WTC11 (cell line): ENCODE measurements at regions not wholly inside any gene's neighbourhood (a gene's known extent, or its start where the extent isn't known, plus 50 kb on each side); places are given as distances from the start of the nearest gene placed in this dataset.

ENCODE experiments used
- ATAC-seq: fragments of 200-7000 bp; cut with Tn5 transposase; 2 replicates; pipeline ENCODE4 v1.10.0; 2021; ENCODE audit warnings: mild to moderate bottlenecking, moderate library complexity
- CTCF ChIA-PET: fragments of 300-600 bp; sonication (Branson Sonifier 250); formaldehyde crosslinking; loops from one replicate; lab custom pipeline; 2021; ENCODE audit warnings: antibody characterized with exemption; lab: Charles Lee
- POLR2A ChIA-PET: fragments of 350-600 bp; sonication (Branson Sonifier 250); formaldehyde crosslinking; loops from one replicate; lab custom pipeline; 2021; ENCODE audit warnings: antibody characterized with exemption; lab: Charles Lee
- DNase-seq: peaks from one replicate; pipeline ENCODE4 v3.0.0; 2021; ENCODE audit warnings: low spot score
- H3K27ac Mint-ChIP-seq: 2 replicates; pipeline ENCODE4 v1.8.0; 2021; ENCODE audit warnings: mixed read lengths
- H3K27me3 Mint-ChIP-seq: 2 replicates; pipeline ENCODE4 v1.8.0; 2021; ENCODE audit warnings: low read depth, mild to moderate bottlenecking, moderate library complexity, mixed read lengths
- H3K36me3 Mint-ChIP-seq: 2 replicates; pipeline ENCODE4 v1.8.0; 2021; ENCODE audit warnings: mixed read lengths
- H3K4me1 Mint-ChIP-seq: 2 replicates; pipeline ENCODE4 v1.8.0; 2022; ENCODE audit warnings: mixed read lengths
- H3K4me3 Mint-ChIP-seq: 2 replicates; pipeline ENCODE4 v1.8.0; 2021; ENCODE audit warnings: mild to moderate bottlenecking, moderate library complexity, mixed read lengths
- H3K9me3 Mint-ChIP-seq: 2 replicates; pipeline ENCODE4 v1.8.0; 2021; ENCODE audit warnings: mixed read lengths
- AR ChIP-seq: fragments of 250-450 bp; sonication (Bioruptor Pico); IDR thresholded peaks from 2 replicates; pipeline ENCODE4 v1.9.0; 2021; ENCODE audit warnings: mild to moderate bottlenecking
- ATF1 ChIP-seq: sonication (generic); formaldehyde crosslinking; IDR thresholded peaks from 2 replicates; pipeline ENCODE4 v1.8.1; 2023; ENCODE audit warnings: mild to moderate bottlenecking, moderate library complexity, missing genetic modification reagents
- ATF3 ChIP-seq: sonication (generic); formaldehyde crosslinking; conservative IDR thresholded peaks from 2 replicates; pipeline ENCODE4 v1.8.1; 2022; ENCODE audit warnings: mild to moderate bottlenecking, missing genetic modification reagents
- CREM ChIP-seq: sonication (generic); formaldehyde crosslinking; IDR thresholded peaks from 2 replicates; pipeline ENCODE4 v1.8.1; 2022; ENCODE audit warnings: mild to moderate bottlenecking, missing genetic modification reagents, moderate library complexity
- ESRRA ChIP-seq: sonication (generic); formaldehyde crosslinking; IDR thresholded peaks from 2 replicates; pipeline ENCODE4 v1.8.1; 2022; ENCODE audit warnings: mild to moderate bottlenecking, missing genetic modification reagents, borderline replicate concordance
- FOXP1 ChIP-seq: sonication (generic); formaldehyde crosslinking; IDR thresholded peaks from 2 replicates; pipeline ENCODE4 v1.8.0; 2022; ENCODE audit warnings: missing genetic modification reagents, mild to moderate bottlenecking, moderate library complexity, borderline replicate concordance
- FOXP4 ChIP-seq: sonication (generic); formaldehyde crosslinking; IDR thresholded peaks from 2 replicates; pipeline ENCODE4 v1.8.0; 2022; ENCODE audit warnings: mild to moderate bottlenecking, missing genetic modification reagents
- HMGA2 ChIP-seq: fragments of 250-450 bp; sonication (Bioruptor Pico); IDR thresholded peaks from 2 replicates; pipeline ENCODE4 v1.4.0; 2021; ENCODE audit warnings: mild to moderate bottlenecking, moderate library complexity
- IRF2 ChIP-seq: sonication (generic); formaldehyde crosslinking; IDR thresholded peaks from 2 replicates; pipeline ENCODE4 v1.8.0; 2022; ENCODE audit warnings: low read depth, missing genetic modification reagents, borderline replicate concordance
- MAX ChIP-seq: sonication (generic); formaldehyde crosslinking; IDR thresholded peaks from 2 replicates; pipeline ENCODE4 v1.8.0; 2022; ENCODE audit warnings: mild to moderate bottlenecking, missing genetic modification reagents
- MYBL2 ChIP-seq: sonication (generic); formaldehyde crosslinking; IDR thresholded peaks from 2 replicates; pipeline ENCODE4 v1.8.1; 2023; ENCODE audit warnings: mild to moderate bottlenecking, moderate library complexity, missing genetic modification reagents
- NFATC4 ChIP-seq: fragments of 250-450 bp; sonication (Bioruptor Pico); IDR thresholded peaks from 2 replicates; pipeline ENCODE4 v1.9.0; 2021; ENCODE audit warnings: mild to moderate bottlenecking
- NR1H2 ChIP-seq: sonication (generic); formaldehyde crosslinking; IDR thresholded peaks from 2 replicates; pipeline ENCODE4 v1.9.0; 2021; ENCODE audit warnings: mild to moderate bottlenecking, moderate library complexity, missing genetic modification reagents
- OVOL2 ChIP-seq: fragments of 250-450 bp; sonication (Bioruptor Pico); IDR thresholded peaks from 2 replicates; pipeline ENCODE4 v1.9.0; 2021; ENCODE audit warnings: mild to moderate bottlenecking, borderline replicate concordance
- PREB ChIP-seq: sonication (generic); formaldehyde crosslinking; IDR thresholded peaks from 2 replicates; pipeline ENCODE4 v1.8.1; 2022; ENCODE audit warnings: mild to moderate bottlenecking, missing genetic modification reagents, moderate library complexity, borderline replicate concordance
- TP53 ChIP-seq: sonication (generic); formaldehyde crosslinking; IDR thresholded peaks from 2 replicates; pipeline ENCODE4 v1.8.1; 2023; ENCODE audit warnings: mild to moderate bottlenecking, missing genetic modification reagents
- USF1 ChIP-seq: sonication (generic); formaldehyde crosslinking; IDR thresholded peaks from 2 replicates; pipeline ENCODE4 v1.8.0; 2022; ENCODE audit warnings: mild to moderate bottlenecking, missing genetic modification reagents
- USF2 ChIP-seq: sonication (generic); formaldehyde crosslinking; IDR thresholded peaks from 2 replicates; pipeline ENCODE4 v1.8.1; 2023; ENCODE audit warnings: mild to moderate bottlenecking, missing genetic modification reagents, moderate library complexity
- ZBTB21 ChIP-seq: sonication (generic); formaldehyde crosslinking; IDR thresholded peaks from 2 replicates; pipeline ENCODE4 v1.8.1; 2023; ENCODE audit warnings: mild to moderate bottlenecking, missing genetic modification reagents, borderline replicate concordance
- ZMAT4 ChIP-seq: fragments of 250-450 bp; sonication (Bioruptor Pico); IDR thresholded peaks from 2 replicates; pipeline ENCODE4 v1.9.0; 2021; ENCODE audit warnings: mild to moderate bottlenecking
- ZNF121 ChIP-seq: sonication (generic); formaldehyde crosslinking; IDR thresholded peaks from 2 replicates; pipeline ENCODE4 v1.8.0; 2023; ENCODE audit warnings: missing genetic modification reagents
- ZNF317 ChIP-seq: sonication (generic); formaldehyde crosslinking; IDR thresholded peaks from 2 replicates; pipeline ENCODE4 v1.8.1; 2023; ENCODE audit warnings: low read depth, mild to moderate bottlenecking, moderate library complexity, missing genetic modification reagents, borderline replicate concordance
- ZNF532 ChIP-seq: fragments of 250-450 bp; sonication (Bioruptor Pico); IDR thresholded peaks from 2 replicates; pipeline ENCODE4 v1.9.0; 2021; ENCODE audit warnings: mild to moderate bottlenecking, borderline replicate concordance

GRCh38 chr18:5729983-5730699, 165.2 kb downstream of the TMEM200C start:
- Mint-ChIP-seq H3K27me3 (peaks cover 15% of the 10 kb centered on the region), H3K36me3 (no peaks in the 10 kb centered on the region), H3K9me3 (no peaks in the 10 kb centered on the region), H3K27ac (no peak overlapping the region), H3K4me3 (no peak overlapping the region), H3K4me1 (peaks cover 11% of the 10 kb centered on the region)
- ATAC-seq (no peak), DNase-seq (no peak)
- ChIA-PET POLR2A (no interaction called here), CTCF (no interaction called here)
- TF ChIP-seq MAX (CRISPR knock-in tag) (no peak), NFATC4 (no peak), NR1H2 (no peak), ESRRA (no peak), FOXP1 (CRISPR knock-in tag) (no peak), HMGA2 (CRISPR knock-in tag) (no peak), ZNF121 (CRISPR knock-in tag) (no peak), ZBTB21 (no peak), OVOL2 (CRISPR knock-in tag) (no peak), IRF2 (no peak), USF2 (CRISPR knock-in tag) (no peak), ZNF317 (CRISPR knock-in tag) (no peak), FOXP4 (CRISPR knock-in tag) (no peak)

GRCh38 chr18:5728531-5728930, 166.8 kb downstream of the TMEM200C start:
- Mint-ChIP-seq H3K4me3 (no peak overlapping the region), H3K9me3 (no peaks in the 10 kb centered on the region), H3K27ac (no peak overlapping the region), H3K4me1 (peaks cover 11% of the 10 kb centered on the region), H3K36me3 (no peaks in the 10 kb centered on the region), H3K27me3 (peaks cover 13% of the 10 kb centered on the region)
- DNase-seq (no peak), ATAC-seq (no peak)
- CTCF ChIA-PET = no interaction called here
- POLR2A ChIA-PET = no interaction called here
- TF ChIP-seq USF1 (CRISPR knock-in tag) (no peak), ZMAT4 (no peak), ZNF532 (CRISPR knock-in tag) (no peak), PREB (no peak), HMGA2 (CRISPR knock-in tag) (no peak), TP53 (CRISPR knock-in tag) (no peak), CREM (CRISPR knock-in tag) (no peak), MYBL2 (CRISPR knock-in tag) (no peak), ATF3 (CRISPR knock-in tag) (no peak), NR1H2 (no peak), AR (CRISPR knock-in tag) (no peak), ATF1 (no peak)
